AG09319 (cell line): ENCODE measurements at regions not wholly inside any gene's neighbourhood (a gene's known extent, or its start where the extent isn't known, plus 50 kb on each side); places are given as distances from the start of the nearest gene placed in this dataset.

Experiments used
- DNase-seq: peaks from one replicate; pipeline ENCODE4 v3.0.0-alpha.2; 2010; ENCODE audit warnings: low read depth; ENCODE audit errors: extremely low read depth
- TF ChIP-seq, protein P1 (sequence below): IDR thresholded peaks from 2 replicates; pipeline ENCODE4 v1.5.1; 2011; ENCODE audit warnings: low read depth, mild to moderate bottlenecking, inconsistent platforms, low read length, moderate library complexity

DNA sequence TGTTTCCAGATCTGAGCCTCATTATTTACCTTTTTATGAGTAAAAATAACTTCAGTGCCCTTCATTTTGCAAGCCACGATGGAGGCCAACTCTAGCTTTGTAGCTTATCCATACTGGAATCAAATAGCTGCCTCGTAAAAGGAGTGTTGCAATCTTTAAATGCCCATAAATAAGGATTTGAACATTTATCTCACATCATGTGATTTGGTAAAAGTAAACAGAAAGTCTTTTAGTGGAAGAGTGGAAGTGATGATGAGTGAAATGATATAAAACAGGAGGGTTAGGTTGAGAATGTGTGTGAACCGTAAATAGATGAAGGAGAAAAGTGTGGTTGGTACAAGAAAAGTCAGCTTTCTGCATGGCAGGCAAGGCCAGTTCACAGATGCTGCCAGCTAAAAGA, 348.9 kb downstream of the OSR1 start:
- TF ChIP-seq, protein P1, sequence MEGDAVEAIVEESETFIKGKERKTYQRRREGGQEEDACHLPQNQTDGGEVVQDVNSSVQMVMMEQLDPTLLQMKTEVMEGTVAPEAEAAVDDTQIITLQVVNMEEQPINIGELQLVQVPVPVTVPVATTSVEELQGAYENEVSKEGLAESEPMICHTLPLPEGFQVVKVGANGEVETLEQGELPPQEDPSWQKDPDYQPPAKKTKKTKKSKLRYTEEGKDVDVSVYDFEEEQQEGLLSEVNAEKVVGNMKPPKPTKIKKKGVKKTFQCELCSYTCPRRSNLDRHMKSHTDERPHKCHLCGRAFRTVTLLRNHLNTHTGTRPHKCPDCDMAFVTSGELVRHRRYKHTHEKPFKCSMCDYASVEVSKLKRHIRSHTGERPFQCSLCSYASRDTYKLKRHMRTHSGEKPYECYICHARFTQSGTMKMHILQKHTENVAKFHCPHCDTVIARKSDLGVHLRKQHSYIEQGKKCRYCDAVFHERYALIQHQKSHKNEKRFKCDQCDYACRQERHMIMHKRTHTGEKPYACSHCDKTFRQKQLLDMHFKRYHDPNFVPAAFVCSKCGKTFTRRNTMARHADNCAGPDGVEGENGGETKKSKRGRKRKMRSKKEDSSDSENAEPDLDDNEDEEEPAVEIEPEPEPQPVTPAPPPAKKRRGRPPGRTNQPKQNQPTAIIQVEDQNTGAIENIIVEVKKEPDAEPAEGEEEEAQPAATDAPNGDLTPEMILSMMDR, result no peak
- no peak for DNase-seq

DNA sequence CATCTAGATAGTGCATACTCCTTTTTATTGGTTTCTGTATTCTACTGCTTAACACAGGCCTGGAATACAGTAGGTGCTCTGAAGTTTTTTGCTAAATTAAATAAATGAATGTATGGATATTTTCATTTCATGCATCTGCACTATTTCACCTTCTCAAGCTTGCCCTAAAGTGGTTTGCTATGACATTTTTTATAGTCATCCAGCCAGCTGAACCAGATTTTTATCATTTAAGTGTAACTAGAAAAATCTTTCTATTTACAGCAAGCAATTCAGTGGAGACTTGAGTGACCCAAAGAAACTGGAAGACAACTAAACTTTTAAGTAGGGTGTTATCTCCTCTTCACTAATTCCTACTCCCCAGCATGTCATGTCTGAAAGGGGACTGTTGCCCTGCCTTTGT, 354.9 kb downstream of the OSR1 start:
- no peak for DNase-seq
- TF ChIP-seq, protein P1, result no peak

DNA sequence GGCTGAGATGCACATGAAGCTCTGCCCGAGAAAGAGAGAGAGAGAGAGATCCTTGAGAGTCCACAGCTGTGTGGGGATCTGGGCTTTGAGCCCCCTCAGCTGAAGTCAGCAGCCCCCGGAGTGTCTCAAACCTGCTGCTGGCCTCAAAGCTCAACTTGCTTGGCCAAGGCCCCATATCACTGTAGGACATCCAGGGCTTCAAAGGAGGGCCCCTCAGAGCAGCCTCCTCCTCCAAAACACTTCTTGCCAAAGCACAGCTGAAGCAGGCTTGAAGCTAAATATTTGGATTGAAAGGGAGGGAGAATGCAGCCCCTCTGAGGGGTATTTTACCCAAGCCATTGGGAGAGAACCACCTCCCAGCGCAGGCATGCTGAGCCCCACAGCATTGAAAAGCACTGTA, 357.6 kb downstream of the OSR1 start:
- TF ChIP-seq, protein P1, result no peak
- no peak for DNase-seq

DNA sequence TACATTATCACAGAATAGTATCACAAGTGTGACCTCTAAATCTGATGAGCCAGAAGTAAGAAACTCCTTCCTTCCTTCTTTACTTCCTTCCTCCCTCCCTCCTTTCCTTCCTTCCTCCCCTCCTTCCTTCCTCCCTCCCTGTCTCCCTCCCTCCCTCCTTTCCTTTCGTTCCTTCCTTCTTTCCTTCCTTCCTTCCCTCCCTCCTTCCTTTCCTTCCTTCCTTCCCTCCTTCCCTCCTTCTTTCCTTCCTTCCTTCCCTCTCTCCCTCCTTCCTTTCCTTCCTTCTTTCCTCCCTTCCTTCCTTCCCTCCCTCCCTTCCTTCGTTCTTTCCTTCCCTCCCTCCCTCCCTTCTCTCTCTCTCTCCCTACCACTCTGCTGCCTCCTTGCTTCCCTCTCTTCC, 359.2 kb downstream of the OSR1 start:
- DNase-seq, result no peak
- TF ChIP-seq, protein P1, result no peak

DNA sequence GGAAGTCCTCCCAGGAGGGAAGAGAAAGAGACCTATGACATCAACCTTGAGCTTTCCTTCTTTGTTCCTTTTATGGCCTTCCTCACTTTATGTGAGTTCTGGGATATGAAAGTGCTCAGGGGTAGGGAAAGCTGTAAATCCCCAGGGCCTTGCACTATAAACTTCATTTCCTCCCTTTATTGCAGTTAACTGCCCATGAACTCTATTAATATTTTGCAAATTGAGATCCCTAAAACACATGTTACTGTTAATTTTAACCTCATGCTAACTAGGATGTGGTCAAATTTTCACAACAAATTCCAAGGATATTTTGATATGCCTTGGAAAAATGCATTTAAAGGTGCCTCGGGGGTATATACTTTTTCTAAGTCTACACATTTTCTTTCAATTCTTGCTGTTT, 359.9 kb downstream of the OSR1 start:
- no peak for DNase-seq
- TF ChIP-seq, protein P1, result no peak

DNA sequence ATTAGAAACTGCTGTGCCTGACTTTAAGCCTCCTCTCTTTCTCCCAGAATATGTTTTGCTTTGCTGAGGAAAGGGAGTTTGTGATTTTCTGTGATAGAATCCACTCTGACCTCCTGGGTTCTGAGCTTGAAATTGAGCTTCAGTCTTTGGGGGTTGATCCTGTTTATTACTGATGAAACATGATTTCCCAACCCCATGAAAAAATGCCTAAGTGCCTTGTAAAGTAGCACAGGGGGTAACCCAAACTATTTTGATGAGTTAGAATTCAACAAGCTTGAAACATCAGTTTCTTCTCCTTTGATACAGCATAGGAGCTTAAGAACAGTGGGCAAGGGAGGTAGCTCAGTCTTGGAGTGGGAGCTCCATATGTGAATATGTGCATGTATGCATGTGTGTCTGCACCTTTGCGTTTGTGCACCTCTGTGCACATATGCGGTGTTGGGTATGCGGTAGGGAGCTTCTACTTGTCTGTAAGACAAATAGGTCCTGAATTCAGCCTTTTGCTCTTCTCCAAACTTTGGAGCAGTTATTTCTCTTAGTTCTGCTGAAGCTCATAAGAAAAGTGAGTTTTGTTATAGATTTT, 364.6 kb downstream of the OSR1 start:
- DNase-seq, result no peak
- TF ChIP-seq, protein P1, result no peak

DNA sequence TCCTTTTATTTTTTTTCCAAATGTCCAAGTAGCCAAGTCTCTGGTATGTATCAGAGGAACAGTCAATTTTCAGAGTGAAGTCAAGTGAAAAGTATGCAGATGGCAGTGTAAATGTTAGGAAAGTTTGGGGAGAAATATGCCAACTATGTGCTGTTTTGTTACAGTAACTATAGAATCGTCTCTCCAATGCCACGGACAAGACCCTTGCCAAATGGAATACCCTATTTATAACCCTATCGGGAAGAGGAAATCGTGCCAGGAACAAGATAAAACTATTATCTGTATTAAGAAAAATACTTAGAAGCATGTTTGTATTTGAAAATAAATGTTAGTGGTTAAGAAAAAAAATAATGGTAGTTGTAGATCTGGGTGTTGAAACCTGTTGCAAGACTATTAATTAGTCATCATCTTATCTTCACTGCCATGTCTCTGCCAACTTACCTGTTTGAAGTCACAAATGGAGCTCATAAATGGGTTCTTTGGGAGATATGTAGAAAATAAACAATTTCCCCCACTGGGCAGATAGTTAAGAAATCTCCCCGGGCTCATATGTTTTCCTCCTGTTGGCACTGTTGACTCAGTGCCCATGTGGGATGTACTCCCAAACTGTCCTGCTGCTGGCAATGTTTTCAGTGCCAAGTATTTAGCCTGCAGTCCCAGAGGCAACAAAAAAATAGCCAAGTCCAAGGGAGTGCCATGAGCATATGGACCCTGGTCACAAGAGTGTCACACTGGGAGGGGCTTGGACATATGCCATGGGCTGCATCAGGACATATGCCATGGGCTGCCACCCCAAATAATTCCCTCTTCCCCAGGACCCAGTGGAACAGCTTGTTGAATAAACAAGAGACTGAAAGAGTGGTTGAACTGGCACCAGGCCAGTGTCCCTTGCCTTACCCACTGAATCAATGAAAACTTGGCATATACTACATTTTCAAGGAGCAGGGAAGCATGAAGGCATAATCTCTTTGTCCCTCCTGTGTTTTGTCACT, 366.9 kb downstream of the OSR1 start:
- TF ChIP-seq, protein P1, result no peak
- peak; percentile 61 for DNase-seq
